Mammary epithelial cell (primary cell): ENCODE measurements at regions not wholly inside any gene's neighbourhood (a gene's known extent, or its start where the extent isn't known, plus 50 kb on each side); places are given as distances from the start of the nearest gene placed in this dataset.

Experiments
- EZH2 ChIP-seq: IDR thresholded peaks from 2 replicates; pipeline ENCODE4 v1.6.1; 2012; ENCODE audit warnings: low read length, inconsistent platforms, borderline replicate concordance
- TF ChIP-seq, protein P1 (sequence below), 2 donors: IDR thresholded peaks in 1 of 2; conservative IDR thresholded peaks in 1 of 2; 2 replicates each; pipeline ENCODE4 v1.5.1; 2011 to 2012; ENCODE audit warnings: inconsistent platforms in 2 of 2, low read length in 2 of 2, mild to moderate bottlenecking in 2 of 2, control low read depth in 1 of 2, low read depth in 1 of 2; ENCODE audit not compliant: insufficient read depth in 1 of 2; ENCODE audit errors: extremely low read depth in 1 of 2

DNA sequence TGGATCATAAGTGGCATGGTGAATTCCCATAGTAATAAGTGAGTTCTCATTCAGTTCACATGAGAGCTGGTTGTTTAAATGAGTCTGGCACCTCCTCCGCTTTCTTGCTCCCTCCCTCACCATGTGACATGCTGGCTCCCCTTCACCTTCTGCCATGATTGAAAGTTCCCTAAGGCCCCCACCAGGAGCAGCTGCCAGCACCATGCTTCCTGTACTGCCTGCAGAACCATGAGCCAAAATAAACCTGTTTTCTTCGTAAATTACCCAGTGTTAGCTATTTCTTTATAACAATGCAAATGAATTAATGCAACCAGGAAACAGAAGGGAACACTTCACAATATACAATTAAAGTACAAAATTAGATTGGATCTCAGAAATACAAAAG, 257.0 kb downstream of the MREG start:
- TF ChIP-seq, protein P1, sequence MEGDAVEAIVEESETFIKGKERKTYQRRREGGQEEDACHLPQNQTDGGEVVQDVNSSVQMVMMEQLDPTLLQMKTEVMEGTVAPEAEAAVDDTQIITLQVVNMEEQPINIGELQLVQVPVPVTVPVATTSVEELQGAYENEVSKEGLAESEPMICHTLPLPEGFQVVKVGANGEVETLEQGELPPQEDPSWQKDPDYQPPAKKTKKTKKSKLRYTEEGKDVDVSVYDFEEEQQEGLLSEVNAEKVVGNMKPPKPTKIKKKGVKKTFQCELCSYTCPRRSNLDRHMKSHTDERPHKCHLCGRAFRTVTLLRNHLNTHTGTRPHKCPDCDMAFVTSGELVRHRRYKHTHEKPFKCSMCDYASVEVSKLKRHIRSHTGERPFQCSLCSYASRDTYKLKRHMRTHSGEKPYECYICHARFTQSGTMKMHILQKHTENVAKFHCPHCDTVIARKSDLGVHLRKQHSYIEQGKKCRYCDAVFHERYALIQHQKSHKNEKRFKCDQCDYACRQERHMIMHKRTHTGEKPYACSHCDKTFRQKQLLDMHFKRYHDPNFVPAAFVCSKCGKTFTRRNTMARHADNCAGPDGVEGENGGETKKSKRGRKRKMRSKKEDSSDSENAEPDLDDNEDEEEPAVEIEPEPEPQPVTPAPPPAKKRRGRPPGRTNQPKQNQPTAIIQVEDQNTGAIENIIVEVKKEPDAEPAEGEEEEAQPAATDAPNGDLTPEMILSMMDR (conservative IDR thresholded peaks at IDR 0.05 in 1 of 2, IDR thresholded peaks at IDR 0.05 in 1 of 2; ENCODE audit: extremely low read depth in 1 of 2, insufficient read depth in 1 of 2, low read depth in 1 of 2, low read length in 2 of 2): no peak
- TF ChIP-seq EZH2: no peak
